HG03565 (cell line): ENCODE measurements at regions not wholly inside any gene's neighbourhood (a gene's known extent, or its start where the extent isn't known, plus 50 kb on each side); places are given as distances from the start of the nearest gene placed in this dataset.

Experiments
- ATAC-seq: cut with Tn5 transposase; IDR thresholded peaks from one replicate; pipeline ENCODE4 v1.9.1; 2021; ENCODE audit warnings: mild to moderate bottlenecking, moderate library complexity; ENCODE audit not compliant: unreplicated experiment

DNA sequence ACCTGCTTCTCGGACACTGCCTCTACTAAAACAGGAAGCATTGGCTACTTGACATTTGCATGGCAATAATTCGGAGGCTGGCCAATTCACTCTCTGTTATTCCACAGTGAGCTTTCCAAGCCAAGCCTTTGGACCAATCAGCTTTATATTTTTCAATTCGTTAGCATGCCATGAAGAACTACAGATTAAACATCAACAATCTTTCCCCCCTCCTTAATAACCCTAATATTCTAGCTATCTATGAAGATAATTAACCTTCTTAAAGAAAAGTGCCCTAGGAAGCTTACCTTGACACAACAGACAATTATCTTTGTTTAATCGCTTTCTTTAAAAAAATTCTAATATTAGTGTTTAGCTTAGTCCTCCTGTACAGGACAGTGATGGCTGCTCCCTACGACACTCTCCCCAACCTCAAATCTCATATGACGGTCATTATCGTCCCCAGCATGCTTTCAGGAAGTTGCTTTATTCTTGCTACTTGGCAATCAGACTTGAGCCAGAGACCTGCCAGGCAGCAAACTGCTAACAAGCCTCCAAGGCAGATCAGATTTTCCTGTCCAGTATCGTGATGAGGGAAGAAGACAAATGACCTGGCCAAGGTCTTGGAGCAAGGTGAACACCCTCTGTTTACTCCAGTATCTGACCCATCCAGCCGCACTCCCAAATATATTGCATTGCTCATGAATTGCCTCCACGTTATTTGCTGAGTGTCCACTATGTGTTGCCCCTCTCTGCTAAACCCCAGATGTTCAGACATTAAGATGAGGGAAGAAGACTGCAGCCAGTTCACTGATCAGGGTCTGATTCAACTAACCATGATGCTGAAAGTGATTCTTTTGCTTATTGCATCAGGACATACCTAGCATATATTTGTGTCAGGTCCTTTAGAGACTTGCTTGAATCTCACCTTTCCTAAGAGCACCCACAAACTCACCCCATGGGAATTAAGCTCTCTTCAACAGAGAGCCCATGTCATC lies 68.1 kb upstream of the LPP start:
- ATAC-seq: no peak

DNA sequence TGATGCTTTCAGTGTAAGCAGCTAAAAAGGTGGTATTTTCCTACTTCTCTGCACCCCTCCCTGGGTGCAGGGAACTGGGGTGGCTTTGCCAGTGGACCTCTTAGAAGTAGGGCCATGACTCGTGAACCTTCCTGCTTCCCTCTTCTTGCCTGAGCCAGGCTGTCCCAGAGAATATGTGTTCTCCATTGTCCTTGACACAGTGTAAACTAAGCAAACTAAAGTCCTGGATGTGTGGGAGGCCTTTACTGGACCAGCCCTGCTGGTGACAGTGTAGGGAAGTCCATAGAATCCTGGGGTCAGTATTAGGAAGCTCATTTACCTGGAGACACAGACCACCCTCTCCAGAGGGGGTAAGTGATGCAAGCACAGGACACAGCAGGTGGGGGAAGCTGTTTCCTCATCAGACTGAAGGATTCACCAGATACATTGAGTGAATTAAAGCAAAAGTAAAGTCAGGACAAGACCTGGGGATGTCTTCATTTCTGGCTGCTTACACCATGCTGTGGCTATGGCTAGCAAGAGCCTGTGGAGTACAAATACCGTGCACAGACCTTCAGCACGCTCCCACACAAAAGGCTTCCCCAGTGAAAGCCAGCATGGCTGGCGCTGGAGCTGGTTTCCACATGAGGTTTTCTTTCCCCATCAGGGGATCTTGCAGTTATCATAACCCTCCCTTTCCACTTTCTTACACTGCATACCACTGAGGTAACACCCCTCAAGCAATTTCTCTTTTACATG lies 64.8 kb upstream of the LPP start:
- no peak for ATAC-seq

- ATAC-seq: no peak
Observed at GRCh38 chr3:188090620-188091309, 63.2 kb upstream of the LPP start.

GRCh38 chr3:188091746-188092145 lies 62.2 kb upstream of the LPP start:
- ATAC-seq: no peak

GRCh38 chr3:188092648-188093047 lies 61.3 kb upstream of the LPP start:
- ATAC-seq: no peak

GRCh38 chr3:188095431-188095830 lies 58.5 kb upstream of the LPP start:
- ATAC-seq: no peak

DNA sequence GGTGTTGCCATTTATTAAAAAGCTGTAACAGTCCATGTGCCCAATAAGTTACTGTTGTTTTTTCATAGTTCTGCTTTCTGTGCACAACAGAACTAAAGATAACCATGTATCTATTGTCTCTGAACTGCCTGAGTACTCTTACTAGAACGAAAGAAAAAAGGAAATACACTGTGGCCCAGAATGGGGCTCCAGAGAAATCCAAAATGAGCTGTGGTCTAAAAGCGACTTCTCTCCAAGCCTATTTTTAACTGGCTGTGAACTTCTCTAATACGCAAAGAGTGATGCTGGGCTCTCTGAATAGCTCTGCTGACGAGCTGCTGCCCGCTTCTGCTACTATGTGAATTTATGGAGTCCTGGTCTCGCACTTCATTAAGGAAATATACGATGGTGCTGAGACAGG lies 56.2 kb upstream of the LPP start:
- ATAC-seq: no peak

- no peak for ATAC-seq
Observed at GRCh38 chr3:188099907-188100306, 54.0 kb upstream of the LPP start.

- no peak for ATAC-seq
Observed at GRCh38 chr3:188102861-188103547, 51.0 kb upstream of the LPP start.

- no peak for ATAC-seq
Observed at GRCh38 chr3:188104050-188104449, 49.9 kb upstream of the LPP start.
